GM20000 (cell line): ENCODE measurements at regions not wholly inside any gene's neighbourhood (a gene's known extent, or its start where the extent isn't known, plus 50 kb on each side); places are given as distances from the start of the nearest gene placed in this dataset.

Source experiments
- DNase-seq: peaks from one replicate; pipeline ENCODE4 v3.0.0; 2012; ENCODE audit warnings: low spot score
- TF ChIP-seq, protein P1 (sequence below): IDR thresholded peaks from 2 replicates; pipeline ENCODE4 v1.5.1; 2012; ENCODE audit warnings: mild to moderate bottlenecking, control low read depth; ENCODE audit errors: extremely low read depth, missing control alignments

DNA sequence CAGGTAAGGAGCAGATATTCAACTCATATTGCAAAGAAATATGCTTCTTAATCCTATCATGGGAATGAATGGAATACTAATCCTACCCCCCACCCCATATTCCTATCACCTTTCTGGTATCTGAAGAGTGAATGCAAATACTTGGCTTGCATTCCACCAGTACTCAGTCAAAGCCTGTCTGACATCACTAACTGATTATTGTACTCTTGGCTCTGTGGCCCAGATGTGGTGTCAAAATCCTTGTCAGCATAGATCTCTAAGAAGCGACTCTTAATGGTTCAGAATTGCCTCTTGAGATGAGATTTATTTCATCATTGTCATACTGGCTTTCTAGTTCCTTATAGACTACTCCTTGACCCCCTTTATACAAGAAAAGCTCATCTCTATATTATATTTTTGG is 604.6 kb downstream of the ADGRL2 start:
- TF ChIP-seq, protein P1, sequence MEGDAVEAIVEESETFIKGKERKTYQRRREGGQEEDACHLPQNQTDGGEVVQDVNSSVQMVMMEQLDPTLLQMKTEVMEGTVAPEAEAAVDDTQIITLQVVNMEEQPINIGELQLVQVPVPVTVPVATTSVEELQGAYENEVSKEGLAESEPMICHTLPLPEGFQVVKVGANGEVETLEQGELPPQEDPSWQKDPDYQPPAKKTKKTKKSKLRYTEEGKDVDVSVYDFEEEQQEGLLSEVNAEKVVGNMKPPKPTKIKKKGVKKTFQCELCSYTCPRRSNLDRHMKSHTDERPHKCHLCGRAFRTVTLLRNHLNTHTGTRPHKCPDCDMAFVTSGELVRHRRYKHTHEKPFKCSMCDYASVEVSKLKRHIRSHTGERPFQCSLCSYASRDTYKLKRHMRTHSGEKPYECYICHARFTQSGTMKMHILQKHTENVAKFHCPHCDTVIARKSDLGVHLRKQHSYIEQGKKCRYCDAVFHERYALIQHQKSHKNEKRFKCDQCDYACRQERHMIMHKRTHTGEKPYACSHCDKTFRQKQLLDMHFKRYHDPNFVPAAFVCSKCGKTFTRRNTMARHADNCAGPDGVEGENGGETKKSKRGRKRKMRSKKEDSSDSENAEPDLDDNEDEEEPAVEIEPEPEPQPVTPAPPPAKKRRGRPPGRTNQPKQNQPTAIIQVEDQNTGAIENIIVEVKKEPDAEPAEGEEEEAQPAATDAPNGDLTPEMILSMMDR: no peak
- DNase-seq: no peak

DNA sequence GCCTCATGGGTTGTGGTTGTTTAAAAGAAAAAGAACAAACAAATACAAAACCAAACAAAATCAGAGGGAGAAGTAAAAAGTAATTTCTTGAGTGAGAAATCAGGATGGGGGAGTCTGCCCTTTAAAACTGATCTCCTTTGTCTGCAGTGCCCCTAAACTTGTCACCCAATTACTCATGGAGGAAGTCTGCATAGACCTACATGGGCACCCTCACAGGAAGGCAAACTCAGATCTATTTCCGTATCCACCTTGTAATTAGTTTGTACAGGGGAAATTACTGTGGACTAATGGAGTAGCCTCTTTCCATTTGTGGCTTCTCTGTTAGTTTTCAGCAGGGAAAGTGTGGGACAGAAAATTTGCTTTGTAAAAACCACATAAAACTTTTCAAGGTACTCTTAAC is 600.4 kb downstream of the ADGRL2 start:
- DNase-seq: no peak
- TF ChIP-seq, protein P1: no peak

DNA sequence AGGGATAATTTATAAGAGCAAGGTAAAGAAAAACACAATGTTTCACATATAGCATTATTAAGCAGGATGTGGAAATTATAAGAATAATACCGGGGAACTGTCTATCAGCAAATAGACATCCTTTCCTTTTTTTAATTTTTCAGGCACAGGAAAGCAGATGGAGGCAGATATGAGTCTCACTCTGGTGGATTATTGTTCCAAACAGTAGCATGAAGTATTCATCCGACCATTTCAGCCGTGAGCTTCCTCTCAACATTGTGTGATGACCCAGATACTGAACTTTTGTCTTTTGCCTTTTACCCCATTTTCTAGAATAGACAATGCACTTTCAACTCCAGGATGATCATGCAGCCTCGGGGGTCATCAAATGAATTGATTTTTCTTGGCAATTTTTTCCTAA is 599.8 kb downstream of the ADGRL2 start:
- no peak for DNase-seq
- TF ChIP-seq, protein P1: no peak

DNA sequence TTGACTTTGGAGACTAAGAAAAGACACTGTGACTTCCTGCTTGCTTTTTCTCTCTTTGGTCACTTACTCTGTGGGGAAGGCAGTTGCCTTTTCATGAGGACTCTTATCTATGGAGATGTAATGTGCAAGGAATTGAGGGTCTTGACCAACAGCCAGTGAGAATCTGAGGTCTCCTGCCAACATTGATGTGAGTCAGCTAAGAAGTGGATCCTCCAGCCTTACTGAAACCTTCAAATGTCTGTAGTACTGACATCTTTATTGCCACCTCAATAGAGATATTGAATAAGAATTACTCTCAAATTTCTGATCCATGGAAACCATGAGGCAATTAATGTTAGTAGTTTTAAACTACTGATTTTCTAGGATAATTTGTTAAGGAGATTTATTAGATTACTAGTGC is 598.4 kb downstream of the ADGRL2 start:
- TF ChIP-seq, protein P1: no peak
- DNase-seq: no peak

DNA sequence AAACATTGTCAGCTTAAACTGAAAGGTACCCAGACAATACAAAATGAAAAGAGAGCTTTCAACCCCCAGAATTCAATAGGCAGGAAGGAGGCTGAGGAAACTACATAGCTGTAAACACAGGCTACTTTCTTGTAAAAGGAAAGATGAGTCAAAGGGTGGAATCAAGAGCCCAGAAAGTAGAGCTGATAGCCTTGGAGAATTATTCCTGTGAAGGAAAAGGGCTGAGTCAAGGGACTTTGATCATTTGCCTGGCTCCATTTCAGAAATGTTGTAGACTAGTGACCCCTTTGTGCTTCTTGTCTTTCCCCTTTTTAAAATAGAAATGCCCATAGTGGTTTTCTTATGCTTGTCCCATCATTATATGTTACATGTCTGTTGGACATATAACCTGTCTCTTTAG is 597.6 kb downstream of the ADGRL2 start:
- no peak for DNase-seq
- TF ChIP-seq, protein P1: no peak

DNA sequence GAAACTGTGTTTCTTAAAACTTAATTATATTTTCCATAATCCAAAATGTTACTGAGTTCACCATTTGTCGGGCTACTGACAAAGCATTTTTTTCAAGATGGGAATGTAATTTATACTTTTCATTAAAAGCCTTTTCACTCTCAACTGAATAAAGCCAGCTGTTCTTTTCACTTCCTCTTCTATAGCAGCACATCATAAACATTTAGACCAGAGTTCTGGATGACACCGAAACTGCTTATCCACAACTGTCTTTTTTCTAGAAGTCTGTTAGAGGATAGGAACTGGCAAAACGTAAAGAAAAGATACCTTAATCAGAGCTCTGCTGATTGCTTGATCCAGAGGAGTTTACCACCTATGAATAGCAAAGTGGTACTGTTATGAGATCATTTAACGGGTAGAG is 594.7 kb downstream of the ADGRL2 start:
- no peak for DNase-seq
- TF ChIP-seq, protein P1: no peak

DNA sequence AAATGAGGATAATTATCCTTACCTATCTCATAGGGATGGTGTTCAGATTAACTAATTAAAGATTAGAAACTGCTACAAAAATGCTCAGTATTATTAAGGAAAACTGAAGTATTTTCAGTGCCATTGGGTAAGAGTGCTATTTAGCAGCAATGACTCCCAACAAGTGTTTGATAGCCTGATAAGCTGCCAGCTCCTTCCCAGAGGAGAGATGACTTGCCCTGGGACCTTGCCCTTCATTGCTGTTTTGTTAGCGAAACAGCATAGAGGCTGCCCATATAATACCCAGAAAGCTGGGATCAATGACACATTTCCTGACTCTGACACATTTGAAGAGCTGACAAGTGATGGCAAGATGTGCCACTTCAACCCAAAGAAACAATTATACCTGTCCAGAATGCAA is 592.2 kb downstream of the ADGRL2 start:
- DNase-seq: no peak
- TF ChIP-seq, protein P1: no peak
